K562 (cell line): ENCODE measurements at regions not wholly inside any gene's neighbourhood (a gene's known extent, or its start where the extent isn't known, plus 50 kb on each side); places are given as distances from the start of the nearest gene placed in this dataset.

Experiments used
- CCAR2 ChIP-seq: fragments of 200-400 bp; formaldehyde crosslinking; IDR thresholded peaks from 2 replicates; pipeline ENCODE4 v1.6.1; 2017; ENCODE audit warnings: mild to moderate bottlenecking, low read depth, low read length
- FOXK2 ChIP-seq, 2 experiments: fragments of 450-650 bp; IDR thresholded peaks in 1 of 2; conservative IDR thresholded peaks in 1 of 2; 2 replicates each; pipeline ENCODE4 v1.6.1; 2016; ENCODE audit warnings: low read depth in 2 of 2, mild to moderate bottlenecking in 1 of 2
- L3MBTL2 ChIP-seq: fragments of 450-650 bp; IDR thresholded peaks from 2 replicates; pipeline ENCODE4 v1.6.1; 2016; ENCODE audit warnings: mild to moderate bottlenecking, moderate library complexity
- POLR2G ChIP-seq: fragments of 200-400 bp; formaldehyde crosslinking; IDR thresholded peaks from 2 replicates; pipeline ENCODE4 v1.6.1; 2017; ENCODE audit warnings: low read depth, mild to moderate bottlenecking, antibody characterized with exemption, low read length, moderate library complexity
- RHOXF2B ChIP-seq: fragments of 250-450 bp; sonication (Bioruptor Pico); conservative IDR thresholded peaks from 2 replicates; pipeline ENCODE4 v1.5.1; 2021
- SREBF1 ChIP-seq: fragments of 150-350 bp; IDR thresholded peaks from 2 replicates; pipeline ENCODE4 v1.6.1; 2014; ENCODE audit warnings: antibody characterized with exemption, low read depth, low read length, borderline replicate concordance
- ZNF133 ChIP-seq: fragments of 250-450 bp; sonication (Bioruptor Pico); IDR thresholded peaks from 2 replicates; pipeline ENCODE4 v1.4.0; 2020; ENCODE audit warnings: mild to moderate bottlenecking
- ZNF217 ChIP-seq: sonication (generic); formaldehyde crosslinking; IDR thresholded peaks from 2 replicates; pipeline ENCODE4 v1.8.0; 2022; ENCODE audit warnings: mild to moderate bottlenecking, missing genetic modification reagents
- TF ChIP-seq, protein P1 (sequence below): fragments of 250-450 bp; sonication (Bioruptor Pico); IDR thresholded peaks from 2 replicates; pipeline ENCODE4 v1.4.0; 2020
- TF ChIP-seq, protein P2 (sequence below): fragments of 450-650 bp; IDR thresholded peaks from 2 replicates; pipeline ENCODE4 v1.6.1; 2016; ENCODE audit warnings: missing biosample characterization, missing genetic modification characterization
- TF ChIP-seq, protein P3 (sequence below): fragments of 250-450 bp; sonication (Bioruptor Pico); IDR thresholded peaks from 2 replicates; pipeline ENCODE4 v1.8.0; 2021; ENCODE audit warnings: borderline replicate concordance, mild to moderate bottlenecking, moderate library complexity; ENCODE audit not compliant: poor library complexity, severe bottlenecking
- TF ChIP-seq, protein P4 (sequence below): sonication (generic); formaldehyde crosslinking; IDR thresholded peaks from 2 replicates; pipeline ENCODE4 v1.4.0; 2020; ENCODE audit warnings: mild to moderate bottlenecking, missing genetic modification reagents
- TF ChIP-seq, protein P5 (sequence below), 2 experiments: fragments of 450-650 bp in 1 of 2; sonication (generic) in 1 of 2; formaldehyde crosslinking in 1 of 2; IDR thresholded peaks in 1 of 2; conservative IDR thresholded peaks in 1 of 2; 2 replicates each; pipeline versions ENCODE4 v1.6.1 to v1.8.1; 2016 to 2023; ENCODE audit warnings: mild to moderate bottlenecking in 2 of 2, moderate library complexity in 2 of 2, inconsistent platforms in 1 of 2, missing genetic modification reagents in 1 of 2
- TF ChIP-seq, protein P6 (sequence below), 2 experiments: fragments of 450-650 bp in 1 of 2; sonication (generic) in 1 of 2; formaldehyde crosslinking; conservative IDR thresholded peaks; 2 replicates each; pipeline versions ENCODE4 v1.4.0 to v1.8.1; 2020 to 2022; ENCODE audit warnings: mild to moderate bottlenecking in 1 of 2, missing genetic modification reagents in 1 of 2

DNA sequence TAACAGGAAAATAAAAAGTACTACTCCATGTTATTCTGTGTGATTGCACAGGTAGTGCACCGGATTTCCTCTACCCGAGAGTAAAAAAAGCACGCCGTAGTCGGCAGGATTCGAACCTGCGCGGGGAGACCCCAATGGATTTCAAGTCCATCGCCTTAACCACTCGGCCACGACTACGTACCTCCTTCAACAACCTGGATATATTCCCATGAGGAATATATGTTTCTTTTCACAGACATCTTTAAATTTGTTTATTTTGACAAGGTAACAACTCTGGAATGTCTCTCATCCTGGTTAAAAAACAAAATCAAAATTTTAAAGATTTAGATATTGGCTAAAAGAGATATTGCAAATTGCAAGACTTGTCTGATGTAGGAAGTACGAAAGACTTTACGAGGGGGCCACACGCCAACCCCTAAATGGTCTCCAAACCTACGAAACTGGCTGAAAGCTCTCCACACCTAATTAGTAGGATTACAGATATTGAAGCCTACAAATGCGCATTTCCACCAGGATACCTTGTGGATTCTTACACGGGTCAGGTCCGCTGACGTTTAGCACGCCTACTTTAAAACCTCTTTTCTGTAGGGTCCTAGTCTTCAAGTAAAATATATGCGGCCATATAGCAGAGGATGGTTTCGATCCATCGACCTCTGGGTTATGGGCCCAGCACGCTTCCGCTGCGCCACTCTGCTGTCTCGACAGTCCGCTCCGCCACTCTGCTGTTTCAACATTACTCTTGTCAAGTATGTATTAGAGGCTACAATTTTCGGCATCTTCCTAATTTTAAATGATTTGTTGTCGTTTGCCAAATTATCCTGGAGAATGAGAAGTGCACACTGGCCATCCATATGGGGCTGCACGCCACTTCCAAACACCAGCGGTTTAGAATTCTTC is 52.2 kb upstream of the BTN3A2 start (continued):
- TF ChIP-seq, protein P1, sequence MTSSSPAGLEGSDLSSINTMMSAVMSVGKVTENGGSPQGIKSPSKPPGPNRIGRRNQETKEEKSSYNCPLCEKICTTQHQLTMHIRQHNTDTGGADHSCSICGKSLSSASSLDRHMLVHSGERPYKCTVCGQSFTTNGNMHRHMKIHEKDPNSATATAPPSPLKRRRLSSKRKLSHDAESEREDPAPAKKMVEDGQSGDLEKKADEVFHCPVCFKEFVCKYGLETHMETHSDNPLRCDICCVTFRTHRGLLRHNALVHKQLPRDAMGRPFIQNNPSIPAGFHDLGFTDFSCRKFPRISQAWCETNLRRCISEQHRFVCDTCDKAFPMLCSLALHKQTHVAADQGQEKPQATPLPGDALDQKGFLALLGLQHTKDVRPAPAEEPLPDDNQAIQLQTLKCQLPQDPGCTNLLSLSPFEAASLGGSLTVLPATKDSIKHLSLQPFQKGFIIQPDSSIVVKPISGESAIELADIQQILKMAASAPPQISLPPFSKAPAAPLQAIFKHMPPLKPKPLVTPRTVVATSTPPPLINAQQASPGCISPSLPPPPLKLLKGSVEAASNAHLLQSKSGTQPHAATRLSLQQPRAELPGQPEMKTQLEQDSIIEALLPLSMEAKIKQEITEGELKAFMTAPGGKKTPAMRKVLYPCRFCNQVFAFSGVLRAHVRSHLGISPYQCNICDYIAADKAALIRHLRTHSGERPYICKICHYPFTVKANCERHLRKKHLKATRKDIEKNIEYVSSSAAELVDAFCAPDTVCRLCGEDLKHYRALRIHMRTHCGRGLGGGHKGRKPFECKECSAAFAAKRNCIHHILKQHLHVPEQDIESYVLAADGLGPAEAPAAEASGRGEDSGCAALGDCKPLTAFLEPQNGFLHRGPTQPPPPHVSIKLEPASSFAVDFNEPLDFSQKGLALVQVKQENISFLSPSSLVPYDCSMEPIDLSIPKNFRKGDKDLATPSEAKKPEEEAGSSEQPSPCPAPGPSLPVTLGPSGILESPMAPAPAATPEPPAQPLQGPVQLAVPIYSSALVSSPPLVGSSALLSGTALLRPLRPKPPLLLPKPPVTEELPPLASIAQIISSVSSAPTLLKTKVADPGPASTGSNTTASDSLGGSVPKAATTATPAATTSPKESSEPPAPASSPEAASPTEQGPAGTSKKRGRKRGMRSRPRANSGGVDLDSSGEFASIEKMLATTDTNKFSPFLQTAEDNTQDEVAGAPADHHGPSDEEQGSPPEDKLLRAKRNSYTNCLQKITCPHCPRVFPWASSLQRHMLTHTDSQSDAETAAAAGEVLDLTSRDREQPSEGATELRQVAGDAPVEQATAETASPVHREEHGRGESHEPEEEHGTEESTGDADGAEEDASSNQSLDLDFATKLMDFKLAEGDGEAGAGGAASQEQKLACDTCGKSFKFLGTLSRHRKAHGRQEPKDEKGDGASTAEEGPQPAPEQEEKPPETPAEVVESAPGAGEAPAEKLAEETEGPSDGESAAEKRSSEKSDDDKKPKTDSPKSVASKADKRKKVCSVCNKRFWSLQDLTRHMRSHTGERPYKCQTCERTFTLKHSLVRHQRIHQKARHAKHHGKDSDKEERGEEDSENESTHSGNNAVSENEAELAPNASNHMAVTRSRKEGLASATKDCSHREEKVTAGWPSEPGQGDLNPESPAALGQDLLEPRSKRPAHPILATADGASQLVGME (CRISPR knock-in tag), result no peak
- TF ChIP-seq ZNF217 (CRISPR knock-in tag) (no peak), POLR2G (no peak; the same call in 1 of the 2 replicates), FOXK2 (conservative IDR thresholded peaks at IDR 0.05 in 1 of 2, IDR thresholded peaks at IDR 0.05 in 1 of 2; ENCODE audit: low read depth in 2 of 2) (peak; percentile 33 to 77; a peak in 3 of 4 replicates), CCAR2 (no peak), L3MBTL2 (peak; percentile 61), SREBF1 (no peak), RHOXF2B (CRISPR knock-in tag) (no peak), ZNF133 (no peak)
- TF ChIP-seq, protein P2, sequence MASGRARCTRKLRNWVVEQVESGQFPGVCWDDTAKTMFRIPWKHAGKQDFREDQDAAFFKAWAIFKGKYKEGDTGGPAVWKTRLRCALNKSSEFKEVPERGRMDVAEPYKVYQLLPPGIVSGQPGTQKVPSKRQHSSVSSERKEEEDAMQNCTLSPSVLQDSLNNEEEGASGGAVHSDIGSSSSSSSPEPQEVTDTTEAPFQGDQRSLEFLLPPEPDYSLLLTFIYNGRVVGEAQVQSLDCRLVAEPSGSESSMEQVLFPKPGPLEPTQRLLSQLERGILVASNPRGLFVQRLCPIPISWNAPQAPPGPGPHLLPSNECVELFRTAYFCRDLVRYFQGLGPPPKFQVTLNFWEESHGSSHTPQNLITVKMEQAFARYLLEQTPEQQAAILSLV (tag), result no peak
- TF ChIP-seq, protein P3, sequence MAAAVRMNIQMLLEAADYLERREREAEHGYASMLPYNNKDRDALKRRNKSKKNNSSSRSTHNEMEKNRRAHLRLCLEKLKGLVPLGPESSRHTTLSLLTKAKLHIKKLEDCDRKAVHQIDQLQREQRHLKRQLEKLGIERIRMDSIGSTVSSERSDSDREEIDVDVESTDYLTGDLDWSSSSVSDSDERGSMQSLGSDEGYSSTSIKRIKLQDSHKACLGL, result no peak
- TF ChIP-seq, protein P4, sequence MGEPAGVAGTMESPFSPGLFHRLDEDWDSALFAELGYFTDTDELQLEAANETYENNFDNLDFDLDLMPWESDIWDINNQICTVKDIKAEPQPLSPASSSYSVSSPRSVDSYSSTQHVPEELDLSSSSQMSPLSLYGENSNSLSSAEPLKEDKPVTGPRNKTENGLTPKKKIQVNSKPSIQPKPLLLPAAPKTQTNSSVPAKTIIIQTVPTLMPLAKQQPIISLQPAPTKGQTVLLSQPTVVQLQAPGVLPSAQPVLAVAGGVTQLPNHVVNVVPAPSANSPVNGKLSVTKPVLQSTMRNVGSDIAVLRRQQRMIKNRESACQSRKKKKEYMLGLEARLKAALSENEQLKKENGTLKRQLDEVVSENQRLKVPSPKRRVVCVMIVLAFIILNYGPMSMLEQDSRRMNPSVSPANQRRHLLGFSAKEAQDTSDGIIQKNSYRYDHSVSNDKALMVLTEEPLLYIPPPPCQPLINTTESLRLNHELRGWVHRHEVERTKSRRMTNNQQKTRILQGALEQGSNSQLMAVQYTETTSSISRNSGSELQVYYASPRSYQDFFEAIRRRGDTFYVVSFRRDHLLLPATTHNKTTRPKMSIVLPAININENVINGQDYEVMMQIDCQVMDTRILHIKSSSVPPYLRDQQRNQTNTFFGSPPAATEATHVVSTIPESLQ (CRISPR knock-in tag), result no peak
- TF ChIP-seq, protein P5, sequence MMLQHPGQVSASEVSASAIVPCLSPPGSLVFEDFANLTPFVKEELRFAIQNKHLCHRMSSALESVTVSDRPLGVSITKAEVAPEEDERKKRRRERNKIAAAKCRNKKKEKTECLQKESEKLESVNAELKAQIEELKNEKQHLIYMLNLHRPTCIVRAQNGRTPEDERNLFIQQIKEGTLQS (IDR thresholded peaks at IDR 0.05), result peak; percentile 43; the same call in 1 of the 2 replicates
- TF ChIP-seq, protein P5 (CRISPR knock-in tag; conservative IDR thresholded peaks at IDR 0.05), result peak; percentile 73; the same call in 1 of the 2 replicates
- TF ChIP-seq, protein P6, sequence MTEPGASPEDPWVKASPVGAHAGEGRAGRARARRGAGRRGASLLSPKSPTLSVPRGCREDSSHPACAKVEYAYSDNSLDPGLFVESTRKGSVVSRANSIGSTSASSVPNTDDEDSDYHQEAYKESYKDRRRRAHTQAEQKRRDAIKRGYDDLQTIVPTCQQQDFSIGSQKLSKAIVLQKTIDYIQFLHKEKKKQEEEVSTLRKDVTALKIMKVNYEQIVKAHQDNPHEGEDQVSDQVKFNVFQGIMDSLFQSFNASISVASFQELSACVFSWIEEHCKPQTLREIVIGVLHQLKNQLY (CRISPR knock-in tag; conservative IDR thresholded peaks at IDR 0.05), result no peak
